Caco-2 (cell line): ENCODE measurements at regions not wholly inside any gene's neighbourhood (a gene's known extent, or its start where the extent isn't known, plus 50 kb on each side); places are given as distances from the start of the nearest gene placed in this dataset.
"Not testable (repeated sequence)": the region's sequence is repeated elsewhere in the genome, so short reads cannot be mapped to it uniquely, and the experiment has no call there.

Source experiments
- BruUV-seq: library from RNA; stranded (reverse); fragments of 400-500 nt; replicated peaks from 2 replicates; lab custom pipeline; 2021; lab: Mats Ljungman, UMichigan
- CTCF ChIA-PET: fragments of 300-600 bp; sonication (Branson Sonifier 250); formaldehyde crosslinking; loops from one replicate; lab custom pipeline; 2022; ENCODE audit warnings: antibody characterized with exemption; lab: Charles Lee
- POLR2A ChIA-PET: fragments of 300-600 bp; sonication (Branson Sonifier 250); formaldehyde crosslinking; loops from one replicate; lab custom pipeline; 2022; ENCODE audit warnings: antibody characterized with exemption; lab: Charles Lee
- DNase-seq, 2 experiments: peaks; one replicate each; pipeline versions ENCODE4 v3.0.0 to v3.0.0-alpha.2; 2020 to 2022
- H3K27me3 ChIP-seq: replicated peaks from 2 replicates; pipeline ENCODE4 v1.6.0; 2011; ENCODE audit warnings: low read length; ENCODE audit not compliant: control insufficient read depth, insufficient read depth
- H3K36me3 ChIP-seq: 2 replicates; pipeline ENCODE4 v1.5.1; 2011; ENCODE audit warnings: low read length; ENCODE audit not compliant: control insufficient read depth, insufficient read depth
- H3K4me1 ChIP-seq: fragments of 250-450 bp; sonication (Bioruptor Pico); 2 replicates; pipeline ENCODE4 v1.5.1; 2020; ENCODE audit warnings: mild to moderate bottlenecking
- H3K4me3 ChIP-seq: 2 replicates; pipeline ENCODE4 v1.5.1; 2011; ENCODE audit warnings: low read depth, mild to moderate bottlenecking, control low read depth, low read length
- H3K9me3 ChIP-seq: fragments of 250-450 bp; sonication (Bioruptor Pico); 2 replicates; pipeline ENCODE4 v1.5.1; 2020; ENCODE audit warnings: mild to moderate bottlenecking, moderate library complexity
- H3K27ac Mint-ChIP-seq: one replicate; pipeline ENCODE4 v1.8.0; 2022; ENCODE audit warnings: mixed read lengths; ENCODE audit not compliant: unreplicated experiment
- H3K27me3 Mint-ChIP-seq: one replicate; pipeline ENCODE4 v1.8.0; 2022; ENCODE audit warnings: mixed read lengths; ENCODE audit not compliant: insufficient read depth, unreplicated experiment
- H3K36me3 Mint-ChIP-seq: one replicate; pipeline ENCODE4 v1.8.0; 2022; ENCODE audit warnings: mild to moderate bottlenecking, mixed read lengths; ENCODE audit not compliant: insufficient read depth, unreplicated experiment
- H3K4me1 Mint-ChIP-seq: one replicate; pipeline ENCODE4 v1.8.0; 2022; ENCODE audit warnings: low read depth, mixed read lengths; ENCODE audit not compliant: unreplicated experiment
- H3K4me3 Mint-ChIP-seq: one replicate; pipeline ENCODE4 v1.8.0; 2022; ENCODE audit warnings: mild to moderate bottlenecking, moderate library complexity, mixed read lengths; ENCODE audit not compliant: unreplicated experiment
- H3K9me3 Mint-ChIP-seq: one replicate; pipeline ENCODE4 v1.8.0; 2022; ENCODE audit warnings: mixed read lengths; ENCODE audit not compliant: unreplicated experiment
- intact Hi-C: fragments of 100-400 bp; cut with micrococcal nuclease; formaldehyde crosslinking; loops from one replicate; pipeline ENCODE4 v1.10.0; 2022; ENCODE audit not compliant: unreplicated experiment
- TF ChIP-seq, protein P1 (sequence below), 2 experiments: fragments of 200-600 bp in 1 of 2; IDR thresholded peaks; 1 replicate in 1 of 2; 2 replicates in 1 of 2; pipeline versions ENCODE4 v1.5.1 to v1.8.0; 2011 to 2022; ENCODE audit warnings: antibody characterized with exemption in 1 of 2, control low read depth in 1 of 2, inconsistent platforms in 1 of 2, low read depth in 1 of 2, low read length in 1 of 2, mild to moderate bottlenecking in 1 of 2, moderate library complexity in 1 of 2; ENCODE audit not compliant: insufficient read depth in 1 of 2, severe bottlenecking in 1 of 2, unreplicated experiment in 1 of 2

DNA sequence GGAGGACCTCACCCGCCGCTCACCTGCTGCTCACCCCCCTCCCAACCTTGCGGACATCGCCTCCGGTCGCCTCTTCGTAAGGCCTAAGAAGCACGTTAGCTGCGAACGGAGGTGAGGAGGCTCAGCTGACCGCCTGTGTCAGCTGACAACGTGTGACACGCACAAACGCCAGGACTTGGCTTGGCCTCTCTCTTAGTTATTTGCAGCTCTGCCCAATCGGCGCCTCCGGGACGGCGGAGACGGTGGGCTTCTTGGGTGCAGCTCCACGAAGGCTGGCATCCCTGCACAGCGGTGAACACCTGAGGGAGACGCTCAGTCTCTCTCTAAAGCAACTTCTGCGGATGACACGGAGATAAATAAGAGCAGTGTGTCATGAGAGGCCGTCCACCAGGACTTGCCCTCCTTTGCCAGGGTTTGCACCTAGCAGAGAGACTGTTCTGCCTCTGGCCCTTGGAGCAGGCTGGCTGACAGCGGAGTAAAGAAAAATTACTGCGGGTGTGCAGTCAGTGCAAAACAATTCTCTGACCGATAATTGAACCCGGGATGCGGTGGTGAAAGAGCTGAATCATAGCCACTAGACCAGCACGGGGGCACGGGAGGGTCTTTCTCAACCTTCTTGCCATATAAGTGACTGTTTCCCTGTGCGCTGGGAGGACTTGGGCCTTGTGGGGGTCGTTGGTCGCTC is 318.9 kb downstream of the FAM72C start:
- H3K4me3 ChIP-seq, result no peak overlapping the region
- no TSS peak for BruUV-seq
- no peaks in the 10 kb centered on the region for H3K36me3 ChIP-seq
- Mint-ChIP-seq H3K36me3 (peaks cover 7% of the 10 kb centered on the region), H3K4me1 (no peaks in the 10 kb centered on the region), H3K4me3 (no peak overlapping the region), H3K27ac (no peak overlapping the region), H3K27me3 (no peaks in the 10 kb centered on the region), H3K9me3 (peaks cover 9% of the 10 kb centered on the region)
- CTCF ChIA-PET, result no interaction called here
- no peak for DNase-seq
- no peaks in the 10 kb centered on the region for H3K9me3 ChIP-seq
- no peaks in the 10 kb centered on the region for H3K27me3 ChIP-seq
- intact Hi-C loops, result no loop called here
- TF ChIP-seq, protein P1, sequence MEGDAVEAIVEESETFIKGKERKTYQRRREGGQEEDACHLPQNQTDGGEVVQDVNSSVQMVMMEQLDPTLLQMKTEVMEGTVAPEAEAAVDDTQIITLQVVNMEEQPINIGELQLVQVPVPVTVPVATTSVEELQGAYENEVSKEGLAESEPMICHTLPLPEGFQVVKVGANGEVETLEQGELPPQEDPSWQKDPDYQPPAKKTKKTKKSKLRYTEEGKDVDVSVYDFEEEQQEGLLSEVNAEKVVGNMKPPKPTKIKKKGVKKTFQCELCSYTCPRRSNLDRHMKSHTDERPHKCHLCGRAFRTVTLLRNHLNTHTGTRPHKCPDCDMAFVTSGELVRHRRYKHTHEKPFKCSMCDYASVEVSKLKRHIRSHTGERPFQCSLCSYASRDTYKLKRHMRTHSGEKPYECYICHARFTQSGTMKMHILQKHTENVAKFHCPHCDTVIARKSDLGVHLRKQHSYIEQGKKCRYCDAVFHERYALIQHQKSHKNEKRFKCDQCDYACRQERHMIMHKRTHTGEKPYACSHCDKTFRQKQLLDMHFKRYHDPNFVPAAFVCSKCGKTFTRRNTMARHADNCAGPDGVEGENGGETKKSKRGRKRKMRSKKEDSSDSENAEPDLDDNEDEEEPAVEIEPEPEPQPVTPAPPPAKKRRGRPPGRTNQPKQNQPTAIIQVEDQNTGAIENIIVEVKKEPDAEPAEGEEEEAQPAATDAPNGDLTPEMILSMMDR (IDR thresholded peaks at IDR 0.05; ENCODE audit: insufficient read depth in 1 of 2, low read depth in 1 of 2, low read length in 1 of 2, severe bottlenecking in 1 of 2, unreplicated experiment in 1 of 2), result no peak
- H3K4me1 ChIP-seq, result peaks cover 7% of the 10 kb centered on the region; the same call in 1 of the 2 replicates
- POLR2A ChIA-PET, result no interaction called here

DNA sequence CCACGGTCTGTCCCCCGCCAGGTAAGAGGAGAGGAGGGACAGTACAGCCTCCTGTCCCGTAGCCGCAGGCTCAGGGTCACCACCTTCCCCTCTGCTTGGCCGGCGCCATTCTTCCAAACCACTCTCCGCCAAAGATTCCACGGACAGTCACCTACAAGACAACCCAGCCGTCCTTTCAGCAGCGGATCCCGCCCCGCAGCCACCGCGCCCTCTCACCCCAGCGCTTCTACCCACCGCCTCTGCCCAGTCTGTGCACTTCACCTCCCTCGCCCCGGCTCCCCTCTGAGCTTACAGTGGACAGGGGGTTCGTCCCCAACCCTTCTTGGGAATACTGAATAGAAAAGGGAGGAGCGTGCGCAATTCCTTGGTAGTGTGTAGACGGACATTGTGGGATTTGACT is 319.6 kb downstream of the FAM72C start:
- Mint-ChIP-seq H3K4me3 (no peak overlapping the region), H3K36me3 (peaks cover 7% of the 10 kb centered on the region), H3K9me3 (peaks cover 9% of the 10 kb centered on the region), H3K27ac (no peak overlapping the region), H3K4me1 (no peaks in the 10 kb centered on the region), H3K27me3 (no peaks in the 10 kb centered on the region)
- intact Hi-C loops, result no loop called here
- ChIA-PET POLR2A (no interaction called here), CTCF (no interaction called here)
- H3K27me3 ChIP-seq, result no peaks in the 10 kb centered on the region
- TF ChIP-seq, protein P1 (IDR thresholded peaks at IDR 0.05; ENCODE audit: insufficient read depth in 1 of 2, low read depth in 1 of 2, low read length in 1 of 2, severe bottlenecking in 1 of 2, unreplicated experiment in 1 of 2), result no peak
- BruUV-seq, result no TSS peak
- H3K4me3 ChIP-seq, result no peak overlapping the region
- peaks cover under 1% of the 10 kb centered on the region; the same call in 1 of the 2 replicates for H3K4me1 ChIP-seq
- H3K9me3 ChIP-seq, result no peaks in the 10 kb centered on the region
- DNase-seq, result no peak
- no peaks in the 10 kb centered on the region for H3K36me3 ChIP-seq

DNA sequence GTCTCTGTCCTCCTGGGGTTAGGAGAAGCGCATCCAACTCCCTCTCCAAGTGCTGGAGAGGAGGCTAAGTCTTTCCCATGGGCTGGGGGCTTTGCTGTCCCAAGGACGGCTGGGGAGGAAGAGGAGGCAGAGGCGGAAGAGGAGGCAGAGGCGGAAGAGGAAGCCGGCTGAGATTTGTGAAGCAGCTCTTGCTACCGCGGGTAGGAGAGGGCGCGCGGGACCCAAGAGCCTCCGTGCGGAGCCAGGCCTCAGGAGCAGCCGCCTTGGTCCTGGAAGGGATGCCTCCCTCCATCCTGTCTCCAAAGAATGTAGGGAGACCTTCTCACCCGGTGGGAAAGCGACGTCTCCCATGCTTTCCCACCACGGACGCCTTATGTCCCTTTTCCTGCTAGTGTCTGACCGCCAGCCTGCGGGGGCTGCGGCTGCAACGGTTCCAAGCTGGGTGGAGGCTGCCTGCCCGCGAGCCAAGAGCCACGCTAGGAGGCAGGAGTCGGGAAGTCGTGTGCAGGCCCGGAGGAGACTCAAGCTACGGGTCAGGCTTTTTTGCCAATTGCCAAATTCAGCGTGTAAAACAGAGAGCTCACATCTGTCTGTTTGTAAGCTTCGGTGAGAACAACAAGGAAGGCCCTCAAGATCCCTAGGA is 320.3 kb downstream of the FAM72C start:
- H3K36me3 ChIP-seq, result no peaks in the 10 kb centered on the region
- no peak overlapping the region for H3K4me3 ChIP-seq
- CTCF ChIA-PET, result no interaction called here
- intact Hi-C loops, result no loop called here
- Mint-ChIP-seq H3K27ac (no peak overlapping the region), H3K4me1 (no peaks in the 10 kb centered on the region), H3K27me3 (no peaks in the 10 kb centered on the region), H3K4me3 (no peak overlapping the region), H3K9me3 (peaks cover 9% of the 10 kb centered on the region), H3K36me3 (peaks cover 7% of the 10 kb centered on the region)
- H3K27me3 ChIP-seq, result no peaks in the 10 kb centered on the region
- DNase-seq, result no peak
- TF ChIP-seq, protein P1 (IDR thresholded peaks at IDR 0.05; ENCODE audit: insufficient read depth in 1 of 2, low read depth in 1 of 2, low read length in 1 of 2, severe bottlenecking in 1 of 2, unreplicated experiment in 1 of 2), result no peak
- POLR2A ChIA-PET, result no interaction called here
- no peaks in the 10 kb centered on the region for H3K4me1 ChIP-seq
- H3K9me3 ChIP-seq, result no peaks in the 10 kb centered on the region
- BruUV-seq, result no TSS peak

DNA sequence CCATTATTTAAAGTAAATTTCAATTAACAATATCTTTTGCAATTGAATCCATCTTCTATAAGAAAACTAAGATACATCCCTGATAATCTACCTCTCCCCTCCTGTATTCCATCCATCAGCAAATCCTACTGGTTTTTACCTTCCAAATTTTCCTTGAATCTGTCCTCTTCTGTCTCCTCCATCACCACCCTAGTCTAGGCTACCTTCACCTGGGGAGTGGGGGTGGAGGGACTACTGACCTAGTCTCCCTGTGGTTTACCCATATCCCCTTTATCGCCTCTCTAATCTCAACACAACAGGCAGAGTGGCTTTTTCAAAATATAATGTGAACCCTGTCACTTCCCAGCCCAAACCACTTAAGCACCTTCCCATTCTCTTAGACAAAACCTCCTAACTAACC is 327.8 kb downstream of the FAM72C start:
- peak overlapping the region; percentile 20 for H3K4me3 Mint-ChIP-seq
- H3K4me3 ChIP-seq, H3K27me3 ChIP-seq, H3K9me3 ChIP-seq, H3K27me3 Mint-ChIP-seq, H3K9me3 Mint-ChIP-seq, H3K4me1 ChIP-seq, DNase-seq, POLR2A ChIA-PET, CTCF ChIA-PET, BruUV-seq, H3K4me1 Mint-ChIP-seq, intact Hi-C loops, H3K36me3 ChIP-seq, H3K27ac Mint-ChIP-seq, H3K36me3 Mint-ChIP-seq: not testable (repeated sequence)
